ENCODE measurements at regions not wholly inside any gene's neighbourhood (a gene's known extent, or its start where the extent isn't known, plus 50 kb on each side); places are given as distances from the start of the nearest gene placed in this dataset.

DNA sequence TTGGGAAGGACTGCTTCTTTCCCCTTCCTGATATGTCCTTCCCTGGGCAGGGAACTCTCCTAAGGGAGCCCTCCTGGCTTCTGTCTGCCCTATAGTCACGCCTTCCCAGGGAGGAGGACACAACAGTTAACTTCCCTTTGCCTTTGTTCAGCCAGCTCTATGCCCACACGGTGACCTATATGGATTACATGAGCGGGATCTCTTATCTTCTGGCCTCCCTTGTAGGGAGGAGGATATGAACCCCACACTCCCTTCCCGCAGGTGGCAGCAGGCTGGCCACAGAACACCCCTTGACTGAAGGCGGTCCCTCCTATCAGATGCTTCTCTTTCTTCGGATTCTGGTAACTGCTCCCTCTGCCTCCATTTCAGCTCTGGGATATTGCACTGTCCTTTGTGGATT lies 135.6 kb upstream of the MAX start:
- CTCF ChIA-PET = interaction anchor here (2.3 kb wide), 1 partner anchor 13 kb away, joined by 10 read pairs; no protein-coding TSS in a partner anchor

DNA sequence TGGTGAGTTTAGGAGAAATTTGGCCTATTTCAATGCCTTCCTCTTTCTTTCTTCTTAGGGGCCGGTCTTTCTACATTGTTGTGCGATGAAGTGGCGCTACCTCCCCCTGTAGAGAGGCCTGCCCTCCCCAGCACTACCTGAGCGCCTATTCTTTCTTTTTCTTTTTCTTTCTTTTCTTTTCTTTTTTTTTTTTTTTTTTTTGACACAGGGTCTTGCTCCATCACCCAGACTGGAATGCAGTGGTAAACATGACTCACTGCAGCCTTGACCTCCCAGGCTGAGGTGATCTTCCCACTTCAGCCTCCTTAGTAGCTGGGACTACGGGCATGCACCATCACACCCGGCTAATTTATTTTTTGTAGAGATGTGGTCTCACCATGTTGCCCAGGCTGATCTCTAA lies 136.1 kb upstream of the MAX start:
- Histone ChIP-seq H3K9me3 (ENCODE audit: control extremely low read depth in 1 of 5, control insufficient read depth in 4 of 5, insufficient read depth in 2 of 5, low read depth in 1 of 5, low read length in 4 of 5) (peaks cover 0 to 2% (median 0%) of the 10 kb centered on the region in 5 experiments), H3K4me1 (ENCODE audit: control extremely low read depth in 1 of 4, control insufficient read depth in 4 of 4, insufficient read depth in 4 of 4, low read length in 3 of 4) (peaks cover 0 to 5% (median 2%) of the 10 kb centered on the region in 4 experiments), H3K4me3 (ENCODE audit: control insufficient read depth in 1 of 7, extremely low read depth in 1 of 7, insufficient read depth in 4 of 7, low read depth in 2 of 7, low read length in 6 of 7) (no peak overlapping the region), H3K27ac (ENCODE audit: insufficient read depth in 1 of 2, low read depth in 1 of 2, low read length in 2 of 2, poor library complexity in 1 of 2, severe bottlenecking in 2 of 2) (no peak overlapping the region), H3K27me3 (replicated peaks in 2 of 5; ENCODE audit: control insufficient read depth in 4 of 5, insufficient read depth in 5 of 5, low read length in 4 of 5) (no peaks in the 10 kb centered on the region), H3K36me3 (ENCODE audit: control insufficient read depth in 4 of 4, insufficient read depth in 4 of 4, low read length in 3 of 4) (no peaks in the 10 kb centered on the region)
- DNase-seq = no peak
- ChIA-PET CTCF (interaction anchor here (2.3 kb wide), 1 partner anchor 14 kb away, joined by 10 read pairs; no protein-coding TSS in a partner anchor), POLR2A (no interaction called here)
- 87% methylated on average over 4 of the region's 6 CpGs for WGBS (ENCODE audit: insufficient coverage)

More for the DNA sequence above, 135.6 kb upstream of the MAX start:
- peaks cover 0 to 2% (median 0%) of the 10 kb centered on the region in 5 experiments for H3K9me3 ChIP-seq (ENCODE audit: control extremely low read depth in 1 of 5, control insufficient read depth in 4 of 5, insufficient read depth in 2 of 5, low read depth in 1 of 5, low read length in 4 of 5)
- peaks cover 0 to 5% (median 0%) of the 10 kb centered on the region in 4 experiments for H3K4me1 ChIP-seq (ENCODE audit: control extremely low read depth in 1 of 4, control insufficient read depth in 4 of 4, insufficient read depth in 4 of 4, low read length in 3 of 4)
- DNase-seq = no peak
- WGBS (ENCODE audit: insufficient coverage) = 88% methylated on average over 4 of the region's 6 CpGs
- H3K4me3 ChIP-seq (ENCODE audit: control insufficient read depth in 1 of 7, extremely low read depth in 1 of 7, insufficient read depth in 4 of 7, low read depth in 2 of 7, low read length in 6 of 7) = no peak overlapping the region
- POLR2A ChIA-PET = no interaction called here
- no peak overlapping the region for H3K27ac ChIP-seq (ENCODE audit: insufficient read depth in 1 of 2, low read depth in 1 of 2, low read length in 2 of 2, poor library complexity in 1 of 2, severe bottlenecking in 2 of 2)
- no peaks in the 10 kb centered on the region for H3K36me3 ChIP-seq (ENCODE audit: control insufficient read depth in 4 of 4, insufficient read depth in 4 of 4, low read length in 3 of 4)
- no peaks in the 10 kb centered on the region for H3K27me3 ChIP-seq (replicated peaks in 2 of 5; ENCODE audit: control insufficient read depth in 4 of 5, insufficient read depth in 5 of 5, low read length in 4 of 5)

DNA sequence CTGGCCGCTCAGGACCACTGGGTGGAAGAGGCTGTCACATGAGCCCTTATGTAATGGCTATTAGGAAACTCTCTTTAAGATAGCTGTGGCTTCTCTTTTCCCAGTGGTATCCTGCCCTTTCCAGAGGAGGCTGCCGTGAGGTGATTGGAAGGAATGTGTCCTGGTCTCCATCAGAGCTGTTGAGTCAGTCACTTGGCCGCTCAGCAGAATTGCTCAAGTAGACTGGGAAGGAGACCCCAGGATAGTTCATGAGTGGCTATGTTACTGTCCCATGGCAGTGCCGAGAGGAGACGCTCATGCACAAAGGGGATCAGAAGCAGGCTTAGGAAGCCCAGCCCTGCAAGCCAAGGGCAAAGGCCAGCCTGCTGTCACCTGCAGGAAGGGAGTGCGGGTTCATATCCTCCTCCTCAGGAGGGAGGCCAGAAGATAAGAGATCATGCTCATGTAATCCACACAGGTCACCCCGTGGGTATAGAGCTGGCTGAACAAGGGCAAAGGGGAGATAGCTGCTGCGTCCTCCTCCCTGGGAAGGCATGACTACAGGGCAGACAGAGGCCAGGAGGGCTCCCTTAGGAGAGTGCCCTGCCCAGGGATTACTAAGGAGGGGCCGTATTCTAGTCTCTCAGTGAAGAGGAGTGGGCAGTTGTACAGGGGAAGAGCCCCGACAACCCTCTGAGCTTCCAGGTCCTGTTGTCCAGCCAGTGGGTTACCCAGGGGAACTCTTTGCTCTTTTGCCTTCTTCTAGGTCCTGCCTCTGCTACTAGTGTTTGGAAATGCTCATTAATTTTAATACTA lies 137.0 kb upstream of the MAX start:
- CTCF ChIA-PET = interaction anchor here (0.6 to 2.3 kb wide), 4 partner anchors 10 to 572 kb away, joined by 3 to 10 read pairs (median 4); no protein-coding TSS in a partner anchor
- no peaks in the 10 kb centered on the region for H3K36me3 ChIP-seq (ENCODE audit: control insufficient read depth in 4 of 4, insufficient read depth in 4 of 4, low read length in 3 of 4)
- peaks cover 0 to 14% (median 11%) of the 10 kb centered on the region in 4 experiments for H3K4me1 ChIP-seq (ENCODE audit: control extremely low read depth in 1 of 4, control insufficient read depth in 4 of 4, insufficient read depth in 4 of 4, low read length in 3 of 4)
- POLR2A ChIA-PET = no interaction called here
- H3K9me3 ChIP-seq (ENCODE audit: control extremely low read depth in 1 of 5, control insufficient read depth in 4 of 5, insufficient read depth in 2 of 5, low read depth in 1 of 5, low read length in 4 of 5) = peaks cover 0 to 2% (median 0%) of the 10 kb centered on the region in 5 experiments
- DNase-seq = no peak
- H3K27me3 ChIP-seq (replicated peaks in 2 of 5; ENCODE audit: control insufficient read depth in 4 of 5, insufficient read depth in 5 of 5, low read length in 4 of 5) = no peaks in the 10 kb centered on the region
- no peak overlapping the region for H3K4me3 ChIP-seq (ENCODE audit: control insufficient read depth in 1 of 7, extremely low read depth in 1 of 7, insufficient read depth in 4 of 7, low read depth in 2 of 7, low read length in 6 of 7)
- no peak overlapping the region for H3K27ac ChIP-seq (ENCODE audit: insufficient read depth in 1 of 2, low read depth in 1 of 2, low read length in 2 of 2, poor library complexity in 1 of 2, severe bottlenecking in 2 of 2)
- 94% methylated on average over 10 of the region's 10 CpGs for WGBS (ENCODE audit: insufficient coverage)

DNA sequence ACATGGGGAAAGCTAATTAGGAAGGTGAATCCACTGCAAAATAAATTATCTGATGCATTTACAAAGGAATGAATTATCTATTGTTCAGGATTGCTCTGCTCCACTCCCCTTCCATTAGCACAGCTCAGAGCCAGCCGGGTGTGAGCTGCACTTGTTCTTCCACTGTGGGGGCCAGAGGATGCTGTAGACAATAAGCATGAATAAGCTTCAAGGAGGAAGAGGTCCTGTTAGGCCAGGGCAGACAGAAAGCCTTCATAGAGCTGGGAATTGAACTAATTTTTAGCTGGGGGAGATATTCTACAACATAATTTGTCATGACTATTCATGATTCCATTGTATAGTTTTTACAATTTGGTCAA lies 137.6 kb upstream of the MAX start:
- Histone ChIP-seq H3K4me3 (ENCODE audit: control insufficient read depth in 1 of 7, extremely low read depth in 1 of 7, insufficient read depth in 4 of 7, low read depth in 2 of 7, low read length in 6 of 7) (no peak overlapping the region), H3K9me3 (ENCODE audit: control extremely low read depth in 1 of 5, control insufficient read depth in 4 of 5, insufficient read depth in 2 of 5, low read depth in 1 of 5, low read length in 4 of 5) (no peaks in the 10 kb centered on the region), H3K36me3 (ENCODE audit: control insufficient read depth in 4 of 4, insufficient read depth in 4 of 4, low read length in 3 of 4) (no peaks in the 10 kb centered on the region), H3K27ac (ENCODE audit: insufficient read depth in 1 of 2, low read depth in 1 of 2, low read length in 2 of 2, poor library complexity in 1 of 2, severe bottlenecking in 2 of 2) (no peak overlapping the region), H3K4me1 (ENCODE audit: control extremely low read depth in 1 of 4, control insufficient read depth in 4 of 4, insufficient read depth in 4 of 4, low read length in 3 of 4) (peaks cover 0 to 18% (median 13%) of the 10 kb centered on the region in 4 experiments), H3K27me3 (replicated peaks in 2 of 5; ENCODE audit: control insufficient read depth in 4 of 5, insufficient read depth in 5 of 5, low read length in 4 of 5) (no peaks in the 10 kb centered on the region)
- POLR2A ChIA-PET = no interaction called here
- CTCF ChIA-PET = interaction anchor here (0.6 to 1.0 kb wide), 3 partner anchors 10 to 572 kb away, joined by 3 to 4 read pairs (median 3); no protein-coding TSS in a partner anchor
- DNase-seq = no peak
- WGBS (ENCODE audit: insufficient coverage) = no CpG with 5 or more reads among the region's 1 CpG

DNA sequence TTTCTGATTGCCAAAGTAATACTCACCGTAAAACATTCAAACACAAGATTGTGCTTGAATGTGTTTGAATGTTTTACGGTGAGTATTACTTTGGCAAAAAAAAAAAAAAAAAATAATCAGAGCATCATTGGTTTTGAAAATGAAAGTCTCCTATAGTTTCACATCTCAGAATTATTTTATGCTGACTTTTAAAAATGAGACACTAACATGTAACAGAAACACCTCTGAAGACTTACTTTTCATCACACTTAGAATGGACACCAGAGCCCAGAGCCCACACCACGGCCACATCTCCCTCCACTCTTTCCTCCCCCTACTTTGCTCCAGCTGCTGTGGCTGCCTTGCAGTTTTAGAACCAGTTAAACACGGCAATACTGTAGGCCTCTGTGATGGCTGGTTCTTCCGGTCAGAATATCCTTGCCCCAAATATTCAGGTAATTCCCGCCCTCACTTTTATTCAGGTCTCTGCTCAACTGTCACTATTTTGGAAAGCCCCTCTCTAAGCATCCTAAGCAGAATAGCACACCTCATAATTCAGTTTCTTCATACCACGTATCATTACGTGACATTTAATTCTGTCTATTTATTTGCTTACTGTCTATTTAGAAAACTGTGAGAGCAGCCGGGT lies 138.9 kb upstream of the MAX start:
- CTCF ChIA-PET = no interaction called here
- H3K27me3 ChIP-seq (replicated peaks in 2 of 5; ENCODE audit: control insufficient read depth in 4 of 5, insufficient read depth in 5 of 5, low read length in 4 of 5) = no peaks in the 10 kb centered on the region
- no peak for DNase-seq
- peaks cover 0 to 18% (median 13%) of the 10 kb centered on the region in 4 experiments for H3K4me1 ChIP-seq (ENCODE audit: control extremely low read depth in 1 of 4, control insufficient read depth in 4 of 4, insufficient read depth in 4 of 4, low read length in 3 of 4)
- H3K4me3 ChIP-seq (ENCODE audit: control insufficient read depth in 1 of 7, extremely low read depth in 1 of 7, insufficient read depth in 4 of 7, low read depth in 2 of 7, low read length in 6 of 7) = no peak overlapping the region
- no peak overlapping the region for H3K27ac ChIP-seq (ENCODE audit: insufficient read depth in 1 of 2, low read depth in 1 of 2, low read length in 2 of 2, poor library complexity in 1 of 2, severe bottlenecking in 2 of 2)
- POLR2A ChIA-PET = no interaction called here
- H3K9me3 ChIP-seq (ENCODE audit: control extremely low read depth in 1 of 5, control insufficient read depth in 4 of 5, insufficient read depth in 2 of 5, low read depth in 1 of 5, low read length in 4 of 5) = no peaks in the 10 kb centered on the region
- 98% methylated on average over 6 of the region's 9 CpGs for WGBS (ENCODE audit: insufficient coverage)
- no peaks in the 10 kb centered on the region for H3K36me3 ChIP-seq (ENCODE audit: control insufficient read depth in 4 of 4, insufficient read depth in 4 of 4, low read length in 3 of 4)

DNA sequence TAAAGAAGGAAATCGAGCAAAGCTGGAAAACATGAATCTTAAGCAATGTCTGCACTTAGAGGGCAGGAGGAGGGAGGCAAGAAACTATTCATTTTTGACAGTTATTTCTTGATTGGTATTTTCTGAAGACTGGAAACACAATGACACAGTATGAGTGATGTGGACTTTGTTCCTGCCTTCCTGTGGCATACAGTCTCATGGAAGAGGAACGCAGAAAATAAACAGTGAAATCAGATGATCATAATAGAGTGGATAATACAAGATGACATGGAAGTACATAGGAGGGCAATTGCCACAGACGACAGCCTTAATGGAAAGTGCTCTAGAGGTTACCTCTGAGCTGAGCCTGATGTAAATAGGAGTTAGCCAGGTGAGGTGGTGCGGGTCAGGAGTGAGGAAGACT lies 140.4 kb upstream of the MAX start:
- no peak for DNase-seq
- H3K27ac ChIP-seq (ENCODE audit: insufficient read depth in 1 of 2, low read depth in 1 of 2, low read length in 2 of 2, poor library complexity in 1 of 2, severe bottlenecking in 2 of 2) = no peak overlapping the region
- ChIA-PET POLR2A (no interaction called here), CTCF (interaction anchor here (1.0 kb wide), 2 partner anchors 30 to 169 kb away, joined by 3 read pairs; partner anchors contain the start of gene FUT8)
- no peaks in the 10 kb centered on the region for H3K36me3 ChIP-seq (ENCODE audit: control insufficient read depth in 4 of 4, insufficient read depth in 4 of 4, low read length in 3 of 4)
- no peak overlapping the region for H3K4me3 ChIP-seq (ENCODE audit: control insufficient read depth in 1 of 7, extremely low read depth in 1 of 7, insufficient read depth in 4 of 7, low read depth in 2 of 7, low read length in 6 of 7)
- no peaks in the 10 kb centered on the region for H3K27me3 ChIP-seq (replicated peaks in 2 of 5; ENCODE audit: control insufficient read depth in 4 of 5, insufficient read depth in 5 of 5, low read length in 4 of 5)
- no peaks in the 10 kb centered on the region for H3K9me3 ChIP-seq (ENCODE audit: control extremely low read depth in 1 of 5, control insufficient read depth in 4 of 5, insufficient read depth in 2 of 5, low read depth in 1 of 5, low read length in 4 of 5)
- 100% methylated on average over 3 of the region's 4 CpGs for WGBS (ENCODE audit: insufficient coverage)
- H3K4me1 ChIP-seq (ENCODE audit: control extremely low read depth in 1 of 4, control insufficient read depth in 4 of 4, insufficient read depth in 4 of 4, low read length in 3 of 4) = peaks cover 0 to 17% (median 13%) of the 10 kb centered on the region in 4 experiments
